ENCODE measurements at regions not wholly inside any gene's neighbourhood (a gene's known extent, or its start where the extent isn't known, plus 50 kb on each side); places are given as distances from the start of the nearest gene placed in this dataset.
"Not testable (repeated sequence)": the region's sequence is repeated elsewhere in the genome, so short reads cannot be mapped to it uniquely, and the experiment has no call there.

DNA sequence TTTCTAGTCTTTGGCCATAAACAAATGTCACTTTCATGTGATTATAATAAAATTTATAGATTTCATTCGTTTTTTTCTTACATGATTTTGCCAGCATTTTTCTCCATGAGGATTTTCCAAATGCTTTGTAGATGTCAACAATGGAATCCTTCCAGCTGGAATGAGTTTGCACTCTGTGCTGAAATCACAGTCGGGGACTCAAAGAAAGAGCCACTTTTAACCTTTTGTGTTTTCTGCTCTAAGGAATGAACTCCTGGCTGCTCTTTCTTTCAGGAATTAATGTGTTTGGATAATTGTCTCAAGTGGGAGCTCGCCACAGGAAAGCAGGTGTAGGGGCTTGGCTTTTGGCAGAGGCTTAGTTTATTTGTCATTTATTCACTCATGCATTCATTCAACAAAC is 372.3 kb upstream of the SALL1 start:
- DNase-seq, result no peak

DNA sequence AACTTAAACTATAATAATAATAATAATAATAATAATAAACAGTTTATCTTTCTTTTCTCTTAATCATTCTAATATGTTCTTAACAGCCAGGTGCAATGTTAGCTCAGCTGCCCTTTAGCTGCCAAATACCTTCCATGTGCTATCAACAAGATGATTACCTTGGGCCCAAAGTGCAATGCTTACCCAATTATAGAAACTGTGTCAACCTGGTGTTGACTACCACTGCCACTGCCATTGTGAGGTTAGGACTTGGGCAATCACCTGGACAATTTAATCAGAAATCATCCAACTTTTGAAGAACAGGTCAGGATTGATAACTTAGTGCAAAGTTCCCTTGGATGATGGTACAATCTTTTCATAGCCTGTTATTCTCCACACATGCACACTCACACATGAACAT is 371.8 kb upstream of the SALL1 start:
- no peak for DNase-seq

DNA sequence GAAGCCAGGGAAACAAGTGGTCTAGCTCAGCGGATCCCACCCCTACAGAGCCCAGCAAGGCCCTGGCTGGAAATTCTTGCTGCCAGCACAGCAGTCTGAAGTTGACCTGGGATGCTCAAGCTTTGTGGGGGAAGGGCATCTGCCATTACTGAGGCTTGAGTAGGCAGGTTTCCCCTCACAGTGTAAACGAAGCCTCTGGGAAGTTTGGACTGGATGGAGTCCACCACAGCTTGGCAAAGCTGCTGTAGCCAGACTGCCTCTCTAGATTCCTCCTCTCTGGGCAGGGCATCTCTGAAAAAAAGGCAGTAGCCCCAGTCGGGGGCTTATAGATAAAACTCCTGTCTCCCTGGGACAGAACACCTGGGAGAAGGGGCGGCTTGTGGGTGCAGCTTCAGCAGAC is 365.9 kb upstream of the SALL1 start:
- not testable (repeated sequence) for DNase-seq

DNA sequence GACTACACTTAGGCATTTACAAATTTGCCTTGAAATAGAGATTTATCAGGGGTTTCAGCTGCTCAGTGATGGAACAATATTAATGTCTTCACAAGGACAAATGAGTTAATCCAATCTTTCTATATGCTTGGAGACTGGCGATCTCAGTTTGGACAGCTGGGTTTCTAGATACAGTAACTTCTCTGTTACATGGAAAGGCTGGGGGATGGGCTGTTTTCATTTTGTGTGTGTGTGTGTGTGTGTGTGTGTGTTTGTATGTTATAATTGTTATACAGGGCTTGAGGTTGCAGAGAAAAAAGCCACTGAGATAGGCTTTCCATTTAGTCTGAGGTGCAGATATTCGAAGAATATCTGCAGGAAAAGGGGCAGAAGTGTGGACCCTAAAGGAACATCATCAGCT is 359.3 kb upstream of the SALL1 start:
- no peak for DNase-seq

DNA sequence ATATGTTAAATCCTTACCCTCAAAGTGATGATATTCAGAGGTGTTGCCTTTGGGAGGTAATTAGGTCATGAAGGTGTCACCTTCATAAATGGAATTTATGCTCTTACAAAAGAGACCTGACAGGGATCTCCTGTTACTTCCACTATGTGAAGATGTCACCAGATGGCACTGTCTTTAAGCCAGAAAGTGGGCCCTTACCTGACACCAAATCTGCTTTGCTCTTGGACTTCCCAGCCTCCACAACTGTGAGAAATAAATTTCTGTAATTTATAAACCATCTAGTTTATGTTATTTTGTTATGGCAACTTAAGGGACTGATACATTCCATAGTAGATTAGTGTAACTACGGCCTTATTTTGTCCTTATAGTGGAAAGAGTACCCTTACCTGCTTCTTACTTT is 358.3 kb upstream of the SALL1 start:
- DNase-seq, result no peak

DNA sequence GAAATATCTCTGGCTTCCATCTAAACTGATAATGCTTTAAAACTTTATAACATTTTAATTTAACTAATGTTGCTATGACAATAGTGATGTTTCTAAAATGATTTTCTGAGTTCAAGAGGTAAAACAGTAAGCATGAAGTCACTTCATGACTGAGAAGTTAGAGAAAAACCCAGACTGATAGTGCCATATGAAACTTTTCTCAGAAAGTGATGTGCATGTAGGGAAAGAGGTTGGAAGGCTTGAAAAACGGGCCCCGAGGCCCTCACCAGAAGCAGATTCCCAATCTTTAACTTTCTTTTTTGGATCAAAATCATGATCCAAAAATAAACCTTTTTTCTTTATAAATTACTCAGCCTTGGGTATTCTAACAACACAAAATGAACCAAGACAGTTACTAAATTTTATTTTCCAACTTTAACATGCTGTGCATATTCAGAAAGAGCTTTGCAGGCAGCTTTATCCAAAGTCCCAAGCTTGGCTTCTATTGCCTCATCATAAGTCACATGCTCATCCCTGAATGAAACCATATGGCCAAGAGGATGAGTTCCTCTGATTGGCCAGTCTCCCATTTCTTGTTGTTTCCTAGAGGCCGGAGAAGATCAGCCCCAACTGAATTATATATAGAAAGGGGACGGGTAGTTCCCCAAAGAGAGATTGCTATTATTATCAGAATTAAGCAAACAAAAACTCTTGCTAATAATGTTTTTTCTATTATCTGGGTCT is 357.6 kb upstream of the SALL1 start:
- no peak for DNase-seq

DNA sequence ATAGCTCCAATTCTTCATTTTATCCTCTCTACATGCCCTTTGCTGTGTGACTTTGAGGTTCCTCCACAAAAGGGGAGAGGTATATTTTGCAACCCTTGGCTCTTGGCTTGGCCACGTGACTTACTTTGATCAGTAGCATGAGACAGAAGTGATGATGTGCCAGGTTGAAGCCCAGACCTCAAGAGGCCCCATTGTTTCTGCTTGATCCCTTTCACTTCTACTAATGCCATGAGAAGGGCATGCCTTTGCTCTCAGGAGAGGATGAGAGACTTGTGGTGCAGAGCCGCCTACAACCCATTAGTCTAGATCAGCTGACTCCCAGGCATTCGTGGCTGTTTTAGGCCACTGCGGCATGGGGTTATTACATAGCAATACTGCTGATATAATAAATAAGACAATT is 356.2 kb upstream of the SALL1 start:
- DNase-seq, result no peak

DNA sequence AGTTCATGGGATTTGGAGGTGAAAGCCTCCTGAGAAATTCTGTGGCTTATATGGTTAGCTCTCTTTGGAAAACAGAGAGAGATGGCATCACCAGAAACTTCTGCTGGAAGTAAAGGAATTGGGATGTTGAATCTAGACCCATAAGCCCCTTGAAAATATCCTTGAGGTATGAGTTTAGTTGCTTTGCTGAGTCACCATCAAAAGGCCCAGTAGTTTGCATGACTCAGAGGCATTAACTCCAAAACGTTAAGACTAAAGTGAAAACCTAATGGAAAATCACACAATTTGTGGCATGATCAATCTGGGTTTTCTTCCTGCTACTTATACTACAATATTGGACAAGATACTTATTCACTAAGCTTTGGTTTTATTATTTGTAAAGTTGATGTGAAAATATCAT is 349.2 kb upstream of the SALL1 start:
- DNase-seq, result no peak

DNA sequence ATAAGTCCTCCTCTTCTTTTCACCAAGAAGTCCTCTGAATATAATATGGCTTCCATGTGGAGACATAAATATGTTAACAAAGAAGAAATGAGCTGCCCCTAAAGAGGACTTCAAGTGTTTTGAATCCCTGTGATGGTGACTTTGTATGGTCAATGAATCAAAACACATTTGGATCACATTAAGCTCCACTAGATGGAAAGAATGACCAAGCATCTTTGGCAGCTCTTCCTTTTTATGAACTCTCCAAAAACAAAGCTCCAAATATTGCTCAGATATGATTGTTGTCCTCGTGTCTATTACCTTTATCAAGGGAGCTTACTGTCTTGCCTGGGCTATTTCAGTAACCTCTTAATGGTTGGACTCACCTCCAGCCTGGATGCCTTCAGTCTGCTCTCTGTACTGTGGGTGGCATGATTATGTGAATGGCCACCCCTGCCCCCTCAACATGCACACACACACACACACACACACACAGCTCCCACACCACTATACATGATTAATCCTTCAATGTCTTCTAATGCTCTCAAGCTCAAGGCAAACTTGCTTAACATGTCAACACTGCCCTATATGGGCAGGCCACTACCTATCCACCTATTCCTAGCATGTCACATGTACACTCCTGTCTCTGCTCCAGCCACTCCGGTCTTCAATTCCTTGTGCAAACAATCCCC is 346.6 kb upstream of the SALL1 start:
- no peak for DNase-seq

DNA sequence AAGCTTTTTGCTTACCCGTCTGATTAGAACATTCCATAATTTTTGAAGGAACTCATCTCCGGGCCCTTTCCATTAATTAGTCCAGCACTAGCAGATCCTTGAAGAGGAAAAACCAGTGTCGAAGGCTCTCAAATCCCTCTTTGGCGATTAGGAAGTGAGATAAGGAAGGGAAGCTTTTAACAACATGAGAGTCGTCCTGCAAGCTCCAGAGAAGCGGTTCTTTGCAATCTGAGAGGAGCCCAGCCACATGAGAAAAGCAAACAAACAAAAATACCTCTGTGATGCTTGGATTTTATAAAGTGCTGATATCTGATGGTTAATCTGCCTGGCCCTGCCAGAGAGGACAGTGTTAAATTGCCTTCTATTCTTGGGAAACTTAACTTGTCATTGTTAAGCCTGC is 339.8 kb upstream of the SALL1 start:
- DNase-seq, result no peak

DNA sequence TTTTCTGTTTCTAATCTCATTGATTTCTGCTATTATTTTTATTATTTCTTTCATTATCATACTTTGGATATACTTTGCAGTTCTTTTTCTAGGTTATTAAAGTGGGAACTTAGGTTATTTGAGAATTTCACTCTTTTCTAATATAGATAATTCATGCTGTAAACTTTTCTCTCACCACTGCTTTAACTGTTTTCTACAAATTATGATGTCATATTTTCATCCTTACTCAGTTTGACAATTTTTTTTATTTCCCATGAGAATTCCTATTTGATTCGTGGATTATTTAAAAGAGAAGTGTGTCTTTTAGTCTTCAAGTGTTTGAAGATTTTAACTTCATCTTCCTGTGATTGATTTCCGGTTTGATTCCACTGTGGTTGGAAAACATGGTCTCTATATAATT is 336.8 kb upstream of the SALL1 start:
- no peak for DNase-seq

DNA sequence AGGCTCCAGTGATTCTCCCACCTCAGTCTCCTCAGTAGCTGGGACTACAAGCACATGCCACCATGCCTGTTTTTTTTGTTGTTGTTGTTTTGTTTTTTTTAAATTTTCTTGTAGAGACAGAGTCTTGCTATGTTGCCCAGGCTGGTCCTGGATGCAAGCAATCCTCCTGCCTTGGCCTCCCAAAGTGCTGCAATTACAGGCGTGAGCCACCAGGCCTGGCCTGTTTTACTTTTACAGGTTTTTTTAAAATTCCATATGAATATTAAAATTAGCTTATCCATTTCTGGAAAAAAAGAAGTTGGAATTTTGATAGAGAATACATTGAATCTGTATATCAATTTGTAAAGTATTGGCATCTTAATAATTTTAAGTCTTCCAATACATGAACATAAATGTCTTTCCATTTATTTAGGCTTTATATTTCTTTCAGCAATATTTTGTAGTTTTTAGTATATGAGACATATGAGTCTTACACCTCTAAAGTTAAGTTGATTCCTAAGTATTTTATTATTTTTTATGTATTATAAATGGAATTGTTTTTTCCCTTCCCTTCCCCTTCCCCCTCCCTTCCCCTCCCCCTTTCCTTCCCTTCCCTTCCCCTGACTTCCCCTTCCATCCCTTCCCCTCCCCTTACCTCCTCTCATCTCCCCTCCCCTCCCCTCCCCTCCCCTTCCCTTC is 323.5 kb upstream of the SALL1 start:
- no peak for DNase-seq

DNA sequence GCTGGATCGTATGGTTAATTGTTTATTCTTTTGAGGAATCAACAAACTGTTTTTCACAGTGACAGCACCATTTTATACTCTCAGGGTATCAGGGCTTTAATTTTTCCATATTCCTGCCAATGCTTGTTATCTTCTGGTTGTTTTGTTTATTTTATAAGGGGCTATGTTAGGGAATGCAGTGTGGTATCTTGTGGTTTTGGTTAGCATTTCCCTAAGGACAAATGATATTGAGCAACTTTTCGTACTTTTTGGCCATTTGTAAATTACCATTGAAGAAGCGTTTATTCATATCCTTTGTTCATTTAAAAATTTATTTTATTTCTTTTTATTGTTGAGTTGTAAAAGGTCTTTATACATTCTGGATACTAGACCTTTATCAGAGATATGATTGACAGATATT is 322.0 kb upstream of the SALL1 start:
- no peak for DNase-seq

DNA sequence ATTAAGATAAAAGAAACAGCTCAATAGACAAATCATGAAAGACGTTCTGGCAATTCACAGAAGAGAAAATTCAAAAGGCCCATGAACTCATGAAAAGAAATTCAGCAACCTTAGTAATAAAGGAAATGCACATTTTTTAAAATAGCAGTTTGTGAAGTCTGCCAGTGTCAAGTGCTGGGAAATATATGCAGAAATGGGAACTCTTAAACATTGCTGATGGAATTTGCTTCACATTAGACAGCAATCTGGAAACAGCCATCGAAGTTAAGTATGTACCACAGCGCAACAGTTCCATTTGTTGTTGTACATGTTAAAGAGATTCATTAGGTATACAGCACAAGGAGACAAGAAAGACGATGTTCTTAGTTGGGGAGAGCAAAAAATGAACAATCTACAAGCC is 319.4 kb upstream of the SALL1 start:
- DNase-seq, result no peak

DNA sequence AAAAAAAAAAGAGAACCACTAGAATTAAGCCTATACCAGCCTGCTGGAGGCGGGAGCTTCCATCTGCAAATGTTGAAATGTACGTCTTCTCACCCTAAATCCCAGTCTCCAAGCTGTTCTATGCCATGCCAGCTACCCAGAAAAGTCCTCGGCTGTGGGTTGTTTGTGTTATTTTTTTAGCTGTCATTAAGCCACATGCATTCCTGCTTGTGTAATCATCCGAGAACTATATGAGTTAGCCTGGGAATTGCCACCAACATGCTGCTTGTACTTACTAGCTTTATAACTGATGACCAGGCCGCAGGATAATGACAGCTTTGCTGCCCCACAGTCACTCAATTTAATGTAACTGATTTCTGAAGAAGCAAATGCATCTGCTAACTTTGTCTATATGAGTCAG is 313.9 kb upstream of the SALL1 start:
- no peak for DNase-seq

DNA sequence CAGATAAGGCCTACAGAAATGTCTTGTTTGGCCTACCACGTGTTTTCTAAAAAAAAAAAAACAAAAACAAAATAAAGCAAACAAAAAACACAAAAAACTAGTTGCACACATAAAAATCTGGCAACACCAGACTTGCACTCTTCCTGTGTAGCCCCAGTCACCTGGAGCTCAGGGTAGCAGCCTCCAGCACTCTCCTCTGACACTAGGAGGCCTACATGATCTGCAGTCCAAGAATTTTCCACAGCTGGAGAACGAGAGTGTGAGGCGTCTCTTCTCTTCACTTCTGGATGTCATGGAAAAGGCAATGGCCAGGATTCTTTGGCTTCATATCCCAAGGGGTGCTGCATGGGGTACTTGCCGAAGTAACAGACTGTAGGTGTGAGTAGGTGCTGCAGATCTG is 310.2 kb upstream of the SALL1 start:
- no peak for DNase-seq

DNA sequence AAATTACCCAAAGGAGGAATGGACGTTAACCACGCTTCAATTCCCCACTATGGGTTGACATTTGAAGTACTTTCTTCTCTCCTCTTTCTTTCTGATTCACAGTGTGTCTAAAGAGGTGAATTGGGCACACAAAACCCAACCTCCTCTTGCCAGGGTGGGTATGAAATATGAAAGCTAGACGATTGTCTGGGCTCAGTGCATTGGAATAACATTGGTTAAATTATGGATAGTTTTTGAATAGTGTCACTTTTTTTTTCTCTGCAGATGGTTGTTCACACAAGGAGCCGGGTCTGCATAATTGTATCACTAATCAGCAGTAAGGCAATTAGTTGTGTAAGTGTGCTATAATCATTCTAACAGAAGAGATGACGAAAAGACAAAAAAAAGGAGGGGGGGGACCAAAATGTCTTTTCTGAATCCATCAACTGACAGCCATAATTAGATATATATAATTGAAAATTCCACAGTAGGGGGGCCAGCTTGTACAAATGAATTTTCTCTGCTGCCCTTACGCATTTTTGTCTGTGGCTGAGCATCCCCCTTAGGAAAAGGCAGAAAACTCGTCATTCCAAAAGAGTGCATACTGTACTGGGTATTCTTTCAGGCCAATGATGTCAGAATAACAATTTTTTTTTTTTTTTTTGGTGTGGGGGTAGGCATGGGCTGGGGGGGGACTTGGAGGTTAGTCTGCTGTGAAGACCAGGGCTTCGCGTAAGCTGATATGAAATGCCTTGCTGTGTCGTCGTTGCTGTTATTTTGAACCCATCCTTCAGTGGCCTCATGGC is 307.5 kb upstream of the SALL1 start:
- no peak for DNase-seq

DNA sequence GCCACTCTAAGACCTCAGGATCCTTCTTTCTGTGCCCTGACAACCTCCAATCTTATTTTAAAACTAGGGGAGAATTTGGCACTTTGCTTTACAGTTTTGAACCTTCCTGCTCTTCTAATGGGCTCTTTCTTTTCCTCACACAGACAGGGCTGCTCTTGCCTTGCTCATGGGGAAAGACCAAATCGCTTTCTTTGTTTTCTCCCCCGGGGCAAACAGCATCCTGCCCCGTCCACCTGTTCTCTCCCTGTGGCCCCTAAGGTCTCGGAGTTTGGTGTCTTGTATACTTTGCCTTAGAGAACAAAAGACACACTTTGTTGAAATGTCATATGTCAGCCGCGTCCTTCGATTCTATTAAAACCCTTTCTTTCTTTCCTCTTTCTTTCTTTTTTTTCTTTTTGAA is 306.7 kb upstream of the SALL1 start:
- no peak for DNase-seq

DNA sequence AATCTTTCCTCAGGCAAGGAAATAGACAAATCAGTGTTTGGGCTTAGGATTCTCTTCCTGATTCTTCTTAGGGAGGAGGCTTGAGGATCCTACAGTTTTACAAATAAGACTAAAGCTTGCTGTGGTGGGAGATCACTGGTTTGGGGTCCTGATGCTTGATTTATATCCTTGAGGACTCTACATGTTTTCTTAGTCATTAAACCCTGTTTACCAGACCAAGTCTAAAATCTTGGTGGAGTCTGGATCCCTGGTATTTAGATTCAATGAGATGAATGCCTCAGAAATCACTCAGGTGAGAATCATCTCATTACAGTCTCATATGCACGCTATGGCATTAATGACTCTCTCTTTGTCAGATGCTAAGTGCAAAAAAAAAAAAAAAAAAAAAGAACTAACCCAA is 304.3 kb upstream of the SALL1 start:
- DNase-seq, result no peak

DNA sequence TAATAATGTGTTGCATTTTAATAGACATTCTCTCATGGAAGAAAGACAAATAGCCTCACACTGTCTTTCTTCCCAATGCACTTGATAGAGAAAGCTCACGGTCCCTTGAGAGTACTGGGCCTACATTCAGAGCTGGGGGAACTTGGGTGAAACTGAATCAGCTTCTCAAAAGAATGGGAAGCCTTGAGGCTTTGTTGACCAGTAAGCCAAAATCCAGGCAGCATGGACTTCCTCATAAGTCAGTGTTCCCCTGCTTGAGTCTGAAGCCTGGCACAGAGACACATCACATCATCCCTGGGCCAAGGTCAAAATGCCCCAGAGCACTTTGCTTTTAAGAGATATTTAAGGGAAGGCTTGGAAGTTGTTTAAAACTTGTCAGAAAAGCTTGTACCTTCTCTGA is 302.2 kb upstream of the SALL1 start:
- no peak for DNase-seq

DNA sequence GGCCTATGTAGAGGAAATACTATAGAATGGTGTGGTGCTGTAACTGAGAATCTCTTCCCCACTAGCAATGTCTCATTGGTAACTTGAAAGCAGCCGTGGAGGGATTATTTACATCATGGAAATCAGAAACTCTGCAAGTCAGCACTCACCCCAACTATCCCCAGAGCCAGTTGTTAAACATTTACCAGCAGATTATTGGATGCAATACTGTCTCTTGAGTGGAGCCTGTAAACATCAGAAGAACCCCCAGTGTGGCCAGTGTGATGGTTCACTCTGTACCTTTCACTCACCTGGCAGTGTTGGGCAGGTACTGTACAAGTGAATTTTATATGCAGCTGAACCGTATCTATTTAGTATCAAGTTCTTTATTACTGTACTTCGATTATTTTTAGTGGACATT is 299.8 kb upstream of the SALL1 start:
- no peak for DNase-seq

DNA sequence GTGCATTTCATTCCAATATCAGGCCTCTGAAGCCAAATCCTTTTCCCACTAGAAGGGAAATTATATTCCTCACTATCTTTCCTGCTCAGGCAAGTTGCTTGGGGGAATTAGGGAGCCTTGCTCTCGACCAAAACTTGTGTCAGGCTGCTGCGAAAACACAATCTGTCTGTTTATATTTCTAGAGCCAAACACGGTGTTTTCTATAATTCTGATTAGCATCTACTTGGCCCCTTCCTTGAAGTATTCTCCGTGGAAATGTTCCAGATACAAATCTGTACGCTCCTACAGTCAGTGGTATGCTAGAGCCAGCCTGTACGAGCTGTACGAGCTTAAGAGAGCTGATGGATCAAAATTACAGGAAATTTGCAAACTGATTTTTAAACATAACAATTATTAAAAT is 299.3 kb upstream of the SALL1 start:
- DNase-seq, result no peak

DNA sequence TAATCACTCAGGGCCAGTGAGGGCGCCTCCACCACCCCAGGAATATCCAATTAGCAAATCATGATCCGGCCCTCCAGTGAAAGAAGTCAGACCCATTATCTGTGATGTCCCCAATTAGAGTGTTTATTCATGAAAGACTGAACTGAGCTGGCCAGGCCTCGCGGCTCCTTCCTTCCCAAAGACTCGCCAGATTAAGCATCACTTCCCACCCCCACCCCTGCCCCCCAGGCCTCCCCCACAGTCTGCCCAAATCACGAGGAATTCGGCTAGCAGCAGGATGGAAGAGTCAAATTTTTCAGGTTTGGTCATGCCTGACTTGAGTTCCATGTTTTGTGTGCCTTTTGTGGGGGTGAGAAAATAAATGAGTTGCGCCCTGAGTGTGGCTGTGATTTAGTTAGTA is 298.4 kb upstream of the SALL1 start:
- DNase-seq, result no peak

DNA sequence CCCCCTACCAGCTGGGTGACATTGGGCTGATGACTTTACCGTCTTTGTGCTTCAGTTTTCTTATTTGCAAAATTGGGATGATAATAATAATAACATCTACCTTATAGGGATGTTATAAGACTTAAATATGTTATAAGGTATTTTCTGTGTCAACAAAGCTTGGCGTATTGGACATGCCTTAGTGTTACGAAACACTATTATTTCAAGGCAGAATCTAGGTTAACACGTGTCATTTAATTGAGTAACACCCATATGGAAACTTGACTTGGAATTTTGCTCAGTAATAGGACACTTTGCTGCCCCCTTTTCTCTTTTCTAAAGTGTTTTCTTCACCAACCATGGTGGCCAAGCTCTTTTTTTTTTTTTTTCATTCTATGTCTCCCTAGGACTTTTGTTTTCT is 294.2 kb upstream of the SALL1 start:
- no peak for DNase-seq
